ENCODE measurements at regions not wholly inside any gene's neighbourhood (a gene's known extent, or its start where the extent isn't known, plus 50 kb on each side); places are given as distances from the start of the nearest gene placed in this dataset.

- ATAC-seq: no peak
- no peaks in the 10 kb centered on the region for H3K9me3 ChIP-seq (ENCODE audit: control insufficient read depth, insufficient read depth, low read depth, low read length)
- H3K4me3 ChIP-seq (ENCODE audit: low read depth in 2 of 2, low read length in 2 of 2): no peak overlapping the region
- DNase-seq (ENCODE audit: low read depth, low spot score): no peak
- CTCF ChIA-PET: no interaction called here
- H3K27me3 ChIP-seq (ENCODE audit: control insufficient read depth, insufficient read depth, low read length): no peaks in the 10 kb centered on the region
- no peaks in the 10 kb centered on the region for H3K4me1 ChIP-seq (ENCODE audit: control insufficient read depth, insufficient read depth, low read length)
- TF ChIP-seq POLR2AphosphoS5 (IDR thresholded peaks at IDR 0.05; ENCODE audit: low read depth, low read length) (no peak), CTCF (IDR thresholded peaks at IDR 0.05) (no peak), SIN3A (IDR thresholded peaks at IDR 0.05; ENCODE audit: borderline replicate concordance, insufficient read depth, low read depth, low read length) (no peak), REST (IDR thresholded peaks at IDR 0.05; ENCODE audit: insufficient read depth in 1 of 2, low read depth in 2 of 2, low read length in 1 of 2) (no peak), TCF7L2 (IDR thresholded peaks at IDR 0.05; ENCODE audit: low read depth, low read length) (no peak)
- BruUV-seq (replicated peaks): no TSS peak
- in situ Hi-C loops (cut with HindIII; ENCODE audit: low pct_unique_long_range_greater_than_20kb, low sequenced_read_pairs) (no loop called here), intact Hi-C loops (cut with micrococcal nuclease; ENCODE audit: unreplicated experiment) (loop anchor here (5.0 kb wide), 1 partner anchor 876 kb away; no protein-coding TSS in a partner anchor)
- POLR2A ChIA-PET: no interaction called here
- H3K36me3 ChIP-seq (ENCODE audit: control insufficient read depth, insufficient read depth, low read length): no peaks in the 10 kb centered on the region
- H3K27ac ChIP-seq (ENCODE audit: low read length): no peak overlapping the region
Measured at GRCh38 chr5:155941340-155941739, 385.6 kb upstream of the SGCD start.

GRCh38 chr5:155943516-155944407 lies 383.2 kb upstream of the SGCD start:
- H3K36me3 ChIP-seq (ENCODE audit: control insufficient read depth, insufficient read depth, low read length): no peaks in the 10 kb centered on the region
- ATAC-seq (no peak), DNase-seq (ENCODE audit: low read depth, low spot score) (no peak)
- no peaks in the 10 kb centered on the region for H3K4me1 ChIP-seq (ENCODE audit: control insufficient read depth, insufficient read depth, low read length)
- POLR2A ChIA-PET: no interaction called here
- intact Hi-C loops (cut with micrococcal nuclease; ENCODE audit: unreplicated experiment) (loop anchor here (5.0 kb wide), 1 partner anchor 874 kb away; no protein-coding TSS in a partner anchor), in situ Hi-C loops (cut with HindIII; ENCODE audit: low pct_unique_long_range_greater_than_20kb, low sequenced_read_pairs) (no loop called here)
- no peak overlapping the region for H3K27ac ChIP-seq (ENCODE audit: low read length)
- H3K27me3 ChIP-seq (ENCODE audit: control insufficient read depth, insufficient read depth, low read length): no peaks in the 10 kb centered on the region
- TF ChIP-seq REST (IDR thresholded peaks at IDR 0.05; ENCODE audit: insufficient read depth in 1 of 2, low read depth in 2 of 2, low read length in 1 of 2): no peak
- peak; percentile 81 for TF ChIP-seq CTCF (IDR thresholded peaks at IDR 0.05)
- TF ChIP-seq SIN3A (IDR thresholded peaks at IDR 0.05; ENCODE audit: borderline replicate concordance, insufficient read depth, low read depth, low read length): no peak
- no peak for TF ChIP-seq POLR2AphosphoS5 (IDR thresholded peaks at IDR 0.05; ENCODE audit: low read depth, low read length)
- H3K4me3 ChIP-seq (ENCODE audit: low read depth in 2 of 2, low read length in 2 of 2): no peak overlapping the region
- CTCF ChIA-PET: no interaction called here
- H3K9me3 ChIP-seq (ENCODE audit: control insufficient read depth, insufficient read depth, low read depth, low read length): no peaks in the 10 kb centered on the region
- BruUV-seq (replicated peaks): no TSS peak
